ENCODE measurements at regions not wholly inside any gene's neighbourhood (a gene's known extent, or its start where the extent isn't known, plus 50 kb on each side); places are given as distances from the start of the nearest gene placed in this dataset.

DNA sequence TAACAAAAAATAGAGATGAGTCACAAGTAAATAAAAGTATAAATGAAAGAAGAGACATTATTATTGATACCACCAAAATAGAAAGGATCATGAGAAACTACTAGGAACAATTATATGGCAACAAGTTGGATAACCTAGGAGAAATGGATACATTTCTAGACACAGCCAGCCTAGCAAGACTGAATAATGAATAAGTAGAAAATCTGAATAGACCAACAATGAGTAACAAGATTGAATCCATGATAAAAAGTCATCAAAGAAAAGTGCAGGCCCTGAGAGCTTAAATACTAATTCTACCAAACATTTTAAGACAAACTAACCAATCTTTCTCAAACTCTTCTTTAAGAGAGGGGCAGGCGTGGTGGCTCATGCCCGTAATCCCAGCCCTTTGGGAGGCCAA is 538.6 kb upstream of the PBX1 start:
- FAIRE-seq: no peak
- H3K36me3 ChIP-seq (ENCODE audit: control insufficient read depth in 2 of 3, insufficient read depth in 3 of 3, low read length in 3 of 3): no peaks in the 10 kb centered on the region
- intact Hi-C loops (cut with DNase I): no loop called here
- H3K4me1 ChIP-seq (ENCODE audit: control insufficient read depth in 2 of 3, insufficient read depth in 2 of 3, low read depth in 1 of 3, low read length in 3 of 3): no peaks in the 10 kb centered on the region
- no peak for DNase-seq
- no peak overlapping the region for H3K27ac ChIP-seq (ENCODE audit: low read depth in 2 of 2, low read length in 2 of 2)
- H3K9me3 ChIP-seq (ENCODE audit: control insufficient read depth in 2 of 3, insufficient read depth in 1 of 3, low read length in 3 of 3): no peaks in the 10 kb centered on the region
- no peaks in the 10 kb centered on the region for H3K27me3 ChIP-seq (ENCODE audit: control insufficient read depth, insufficient read depth, low read length)
- H3K9ac ChIP-seq (ENCODE audit: low read length in 3 of 3): no peak overlapping the region
- TF ChIP-seq, protein P1, sequence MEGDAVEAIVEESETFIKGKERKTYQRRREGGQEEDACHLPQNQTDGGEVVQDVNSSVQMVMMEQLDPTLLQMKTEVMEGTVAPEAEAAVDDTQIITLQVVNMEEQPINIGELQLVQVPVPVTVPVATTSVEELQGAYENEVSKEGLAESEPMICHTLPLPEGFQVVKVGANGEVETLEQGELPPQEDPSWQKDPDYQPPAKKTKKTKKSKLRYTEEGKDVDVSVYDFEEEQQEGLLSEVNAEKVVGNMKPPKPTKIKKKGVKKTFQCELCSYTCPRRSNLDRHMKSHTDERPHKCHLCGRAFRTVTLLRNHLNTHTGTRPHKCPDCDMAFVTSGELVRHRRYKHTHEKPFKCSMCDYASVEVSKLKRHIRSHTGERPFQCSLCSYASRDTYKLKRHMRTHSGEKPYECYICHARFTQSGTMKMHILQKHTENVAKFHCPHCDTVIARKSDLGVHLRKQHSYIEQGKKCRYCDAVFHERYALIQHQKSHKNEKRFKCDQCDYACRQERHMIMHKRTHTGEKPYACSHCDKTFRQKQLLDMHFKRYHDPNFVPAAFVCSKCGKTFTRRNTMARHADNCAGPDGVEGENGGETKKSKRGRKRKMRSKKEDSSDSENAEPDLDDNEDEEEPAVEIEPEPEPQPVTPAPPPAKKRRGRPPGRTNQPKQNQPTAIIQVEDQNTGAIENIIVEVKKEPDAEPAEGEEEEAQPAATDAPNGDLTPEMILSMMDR (IDR thresholded peaks at IDR 0.05; ENCODE audit: borderline replicate concordance, extremely low read depth, insufficient read depth): no peak
- H3K4me3 ChIP-seq (ENCODE audit: low read length in 3 of 3): no peak overlapping the region

DNA sequence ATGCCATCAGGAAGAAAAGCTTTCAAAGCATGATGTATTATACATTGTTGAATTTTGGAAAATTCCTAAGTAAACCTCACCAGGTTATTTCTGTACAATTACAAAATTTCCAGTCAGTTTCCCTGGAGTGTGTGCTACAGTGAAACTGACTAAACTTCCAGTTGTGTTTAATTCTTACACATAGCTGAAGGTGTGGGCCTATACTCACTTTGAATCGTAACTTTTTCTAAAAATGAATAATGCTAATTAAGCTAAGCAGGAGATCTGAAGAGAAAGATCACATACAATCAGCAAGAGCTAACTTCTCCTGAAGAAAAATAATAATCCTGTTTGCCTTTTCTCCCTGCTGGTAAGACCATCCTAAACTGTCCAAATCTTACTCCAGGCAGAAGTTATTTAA is 537.2 kb upstream of the PBX1 start:
- H3K36me3 ChIP-seq (ENCODE audit: control insufficient read depth in 2 of 3, insufficient read depth in 3 of 3, low read length in 3 of 3): no peaks in the 10 kb centered on the region
- H3K27me3 ChIP-seq (ENCODE audit: control insufficient read depth, insufficient read depth, low read length): no peaks in the 10 kb centered on the region
- no peak overlapping the region for H3K9ac ChIP-seq (ENCODE audit: low read length in 3 of 3)
- H3K4me3 ChIP-seq (ENCODE audit: low read length in 3 of 3): no peak overlapping the region
- no peaks in the 10 kb centered on the region for H3K4me1 ChIP-seq (ENCODE audit: control insufficient read depth in 2 of 3, insufficient read depth in 2 of 3, low read depth in 1 of 3, low read length in 3 of 3)
- no peaks in the 10 kb centered on the region for H3K9me3 ChIP-seq (ENCODE audit: control insufficient read depth in 2 of 3, insufficient read depth in 1 of 3, low read length in 3 of 3)
- peak overlapping the region; percentile 47 to 51 for H3K27ac ChIP-seq (ENCODE audit: low read depth in 2 of 2, low read length in 2 of 2)
- DNase-seq: peak in 1 of 5 donors; percentile 27
- intact Hi-C loops (cut with DNase I): no loop called here
- TF ChIP-seq, protein P1 (IDR thresholded peaks at IDR 0.05; ENCODE audit: borderline replicate concordance, extremely low read depth, insufficient read depth): no peak
- peak; percentile 42 for FAIRE-seq

DNA sequence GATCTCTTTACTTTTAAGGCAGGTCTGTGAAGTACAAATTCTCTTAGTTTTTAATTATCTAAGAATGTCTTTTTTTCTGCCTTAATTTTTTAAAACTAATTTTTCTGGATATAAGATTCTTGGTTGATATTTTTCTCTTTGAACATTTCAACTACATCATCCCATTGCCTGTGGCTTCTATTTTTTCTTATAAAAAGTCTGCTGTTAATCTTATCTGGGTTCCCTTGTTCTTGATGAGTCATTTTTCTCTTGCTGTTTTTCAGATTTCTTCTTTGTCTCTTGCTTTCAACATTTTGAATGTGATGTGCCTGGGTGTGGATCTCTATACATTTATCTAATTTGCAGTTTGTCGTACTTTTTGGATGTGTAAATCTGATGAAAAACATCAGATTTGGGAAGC is 525.2 kb upstream of the PBX1 start:
- no peak for FAIRE-seq

More for the DNA sequence above, 525.2 kb upstream of the PBX1 start:
- Histone ChIP-seq H3K9ac (ENCODE audit: low read length in 3 of 3) (no peak overlapping the region), H3K27ac (ENCODE audit: low read depth in 2 of 2, low read length in 2 of 2) (no peak overlapping the region), H3K4me3 (ENCODE audit: low read length in 3 of 3) (no peak overlapping the region), H3K36me3 (ENCODE audit: control insufficient read depth in 2 of 3, insufficient read depth in 3 of 3, low read length in 3 of 3) (no peaks in the 10 kb centered on the region), H3K4me1 (ENCODE audit: control insufficient read depth in 2 of 3, insufficient read depth in 2 of 3, low read depth in 1 of 3, low read length in 3 of 3) (no peaks in the 10 kb centered on the region), H3K9me3 (ENCODE audit: control insufficient read depth in 2 of 3, insufficient read depth in 1 of 3, low read length in 3 of 3) (peaks cover 0 to 8% (median 3%) of the 10 kb centered on the region in 3 donors), H3K27me3 (ENCODE audit: control insufficient read depth, insufficient read depth, low read length) (no peaks in the 10 kb centered on the region)
- TF ChIP-seq, protein P1 (IDR thresholded peaks at IDR 0.05; ENCODE audit: borderline replicate concordance, extremely low read depth, insufficient read depth): no peak
- no peak for DNase-seq
- intact Hi-C loops (cut with DNase I): no loop called here

Measured in kidney (tissue), 13 donors.